ENCODE measurements at regions not wholly inside any gene's neighbourhood (a gene's known extent, or its start where the extent isn't known, plus 50 kb on each side); places are given as distances from the start of the nearest gene placed in this dataset.

GRCh38 chr2:129888896-129889295, 90.6 kb upstream of the RAB6C start:
- no peak for TF ChIP-seq EZH2 (IDR thresholded peaks at IDR 0.05; ENCODE audit: borderline replicate concordance, low read depth, low read length, poor library complexity, severe bottlenecking)
- TF ChIP-seq CTCF (conservative IDR thresholded peaks at IDR 0.05; ENCODE audit: low read depth, low read length): no peak

Data from A673 (cell line).